A549 (cell line): ENCODE measurements at regions not wholly inside any gene's neighbourhood (a gene's known extent, or its start where the extent isn't known, plus 50 kb on each side); places are given as distances from the start of the nearest gene placed in this dataset.

Experiments used
- ATAC-seq, 2 experiments: fragments of 200-7000 bp in 1 of 2; fragments of >200 bp in 1 of 2; cut with Nextera tagmentation in 1 of 2; cut with Tn5 transposase in 1 of 2; 3 replicates each; pipeline versions ENCODE4 v1.8.0 to v1.9.1; 2018 to 2020; ENCODE audit warnings: mild to moderate bottlenecking in 1 of 2, moderate library complexity in 1 of 2
- CTCF ChIA-PET: fragments of 300-600 bp; sonication (Branson Sonifier 250); formaldehyde crosslinking; extraction: SDS; loops from one replicate; lab custom pipeline; 2021; ENCODE audit warnings: antibody characterized with exemption, inconsistent platforms; lab: Yijun Ruan, JAX
- POLR2A ChIA-PET: fragments of 350-600 bp; formaldehyde crosslinking; extraction: SDS; loops from one replicate; lab custom pipeline; 2021; ENCODE audit warnings: antibody characterized with exemption, inconsistent platforms; lab: Yijun Ruan, JAX
- DNase-seq, 2 experiments: peaks; one replicate each; pipeline versions ENCODE4 v3.0.0 to v3.0.0-alpha.2; 2011 to 2016; ENCODE audit warnings: low read depth in 1 of 2, low spot score in 1 of 2
- FAIRE-seq: peaks from 2 replicates; lab custom pipeline; 2011; peaks lifted over from hg19 to GRCh38; lab: Jason Lieb, UNC
- H3K27ac ChIP-seq, 2 experiments: fragments of >200 bp; sonication (Bioruptor Twin); formaldehyde crosslinking; 3 replicates each; pipeline ENCODE4 v1.5.1; 2016 to 2017
- H3K4me1 ChIP-seq: fragments of >200 bp; sonication (Bioruptor Twin); formaldehyde crosslinking; 3 replicates; pipeline ENCODE4 v1.6.1; 2016
- H3K4me2 ChIP-seq: fragments of >200 bp; sonication (Bioruptor Twin); formaldehyde crosslinking; 3 replicates; pipeline ENCODE4 v1.6.1; 2016
- H3K4me3 ChIP-seq: fragments of >200 bp; sonication (Bioruptor Twin); formaldehyde crosslinking; 3 replicates; pipeline ENCODE4 v1.5.1; 2016
- H3K9me3 ChIP-seq: fragments of >200 bp; sonication (Bioruptor Twin); formaldehyde crosslinking; 3 replicates; pipeline ENCODE4 v1.6.1; 2016
- CBX2 ChIP-seq: fragments of 200-600 bp; sonication (generic); IDR thresholded peaks from 2 replicates; pipeline ENCODE4 v1.6.1; 2016; ENCODE audit warnings: low read depth, mild to moderate bottlenecking, borderline replicate concordance
- EHF ChIP-seq: fragments of 250-450 bp; sonication (Bioruptor Pico); IDR thresholded peaks from 2 replicates; pipeline ENCODE4 v1.5.0; 2020; ENCODE audit warnings: mild to moderate bottlenecking
- EP300 ChIP-seq, 2 experiments: fragments of >200 bp; sonication (Bioruptor Twin); formaldehyde crosslinking; IDR thresholded peaks; 2 replicates in 1 of 2; 3 replicates in 1 of 2; pipeline ENCODE4 v1.6.1; 2016 to 2017
- HDAC2 ChIP-seq: fragments of 200-600 bp; sonication (generic); IDR thresholded peaks from 2 replicates; pipeline ENCODE4 v1.6.1; 2016
- HOXA7 ChIP-seq: fragments of 250-450 bp; sonication (Bioruptor Pico); IDR thresholded peaks from 2 replicates; pipeline ENCODE4 v1.5.0; 2020; ENCODE audit warnings: mild to moderate bottlenecking, moderate library complexity
- HOXB13 ChIP-seq: fragments of 250-450 bp; sonication (Bioruptor Pico); IDR thresholded peaks from 2 replicates; pipeline ENCODE4 v1.5.0; 2020; ENCODE audit warnings: low read depth, mild to moderate bottlenecking, moderate library complexity
- HOXB5 ChIP-seq: fragments of 250-450 bp; sonication (Bioruptor Pico); IDR thresholded peaks from 2 replicates; pipeline ENCODE4 v1.5.0; 2020; ENCODE audit warnings: mild to moderate bottlenecking, moderate library complexity
- KDM1A ChIP-seq: fragments of 200-600 bp; sonication (generic); IDR thresholded peaks from 2 replicates; pipeline ENCODE4 v1.6.1; 2016; ENCODE audit warnings: low read depth, mild to moderate bottlenecking
- KDM5A ChIP-seq: fragments of 200-600 bp; sonication (generic); IDR thresholded peaks from 2 replicates; pipeline ENCODE4 v1.6.1; 2016; ENCODE audit warnings: antibody characterized with exemption, mild to moderate bottlenecking
- MAZ ChIP-seq: fragments of 150-350 bp; IDR thresholded peaks from 2 replicates; pipeline ENCODE4 v1.6.1; 2014; ENCODE audit warnings: antibody characterized with exemption, low read depth, low read length, borderline replicate concordance
- MYC ChIP-seq: IDR thresholded peaks from 2 replicates; pipeline ENCODE4 v1.6.1; 2012; ENCODE audit warnings: mild to moderate bottlenecking, inconsistent platforms, low read length, improper control_type of control experiment, borderline replicate concordance
- PHF8 ChIP-seq: fragments of 200-600 bp; sonication (generic); IDR thresholded peaks from 2 replicates; pipeline ENCODE4 v1.6.1; 2016; ENCODE audit warnings: low read depth, mild to moderate bottlenecking, antibody characterized with exemption, moderate library complexity, borderline replicate concordance
- SMC3 ChIP-seq: fragments of >200 bp; sonication (Bioruptor Twin); formaldehyde crosslinking; IDR thresholded peaks from 3 replicates; pipeline ENCODE4 v1.6.1; 2018; ENCODE audit warnings: inconsistent platforms
- ZSCAN20 ChIP-seq: fragments of 250-450 bp; sonication (Bioruptor Pico); IDR thresholded peaks from 2 replicates; pipeline ENCODE4 v1.8.0; 2022; ENCODE audit warnings: mild to moderate bottlenecking, moderate library complexity
- WGBS: methylation state at CpG from one replicate; pipeline ENCODE4 v1.1.6; 2017; ENCODE audit errors: missing lambda C conversion rate; 5-methylcytosine and 5-hydroxymethylcytosine counted together
- TF ChIP-seq, protein P1 (sequence below): IDR thresholded peaks from 2 replicates; pipeline ENCODE4 v1.6.1; 2012; ENCODE audit warnings: low read depth, borderline replicate concordance
- TF ChIP-seq, protein P2 (sequence below): fragments of 250-450 bp; sonication (Bioruptor Pico); IDR thresholded peaks from 2 replicates; pipeline ENCODE4 v1.5.0; 2020; ENCODE audit warnings: low read depth, mild to moderate bottlenecking, moderate library complexity
- TF ChIP-seq, protein P3 (sequence below): fragments of 250-450 bp; sonication (Bioruptor Pico); IDR thresholded peaks from 2 replicates; pipeline ENCODE4 v1.5.0; 2021; ENCODE audit warnings: mild to moderate bottlenecking, moderate library complexity, borderline replicate concordance
- TF ChIP-seq, protein P4 (sequence below): fragments of 150-350 bp; IDR thresholded peaks from 2 replicates; pipeline ENCODE4 v1.6.1; 2014; ENCODE audit warnings: low read depth, mild to moderate bottlenecking, low read length
- TF ChIP-seq, protein P5 (sequence below): fragments of 200-600 bp; sonication (generic); IDR thresholded peaks from 2 replicates; pipeline ENCODE4 v1.6.1; 2016; ENCODE audit warnings: antibody characterized with exemption, mild to moderate bottlenecking, moderate library complexity
- TF ChIP-seq, protein P6 (sequence below): IDR thresholded peaks from 2 replicates; pipeline ENCODE4 v1.6.1; 2012

DNA sequence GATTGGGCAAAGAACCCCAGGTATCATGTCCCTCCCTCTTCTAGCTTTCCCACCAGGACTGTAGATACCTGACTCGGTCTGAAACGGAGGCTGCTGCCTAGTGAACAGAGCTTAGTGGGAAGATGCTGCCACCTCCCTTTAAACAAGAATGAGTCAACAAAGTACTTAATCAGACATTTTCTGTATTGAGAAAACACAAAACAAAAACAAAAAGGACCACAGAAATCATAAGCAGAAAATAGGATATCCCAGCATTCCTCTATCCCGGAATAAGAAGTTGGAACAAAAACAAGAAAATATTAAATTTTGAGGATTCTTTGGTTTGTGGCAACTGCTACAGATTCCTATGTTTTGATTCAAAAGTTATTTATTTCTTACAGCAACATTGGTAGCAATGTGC is 51.7 kb upstream of the COL8A1 start:
- DNase-seq (no peak), FAIRE-seq (no peak), ATAC-seq (no peak)
- Histone ChIP-seq H3K4me2 (no peak overlapping the region), H3K9me3 (no peaks in the 10 kb centered on the region), H3K4me1 (no peaks in the 10 kb centered on the region), H3K27ac (no peak overlapping the region), H3K4me3 (no peak overlapping the region)
- TF ChIP-seq, protein P1, sequence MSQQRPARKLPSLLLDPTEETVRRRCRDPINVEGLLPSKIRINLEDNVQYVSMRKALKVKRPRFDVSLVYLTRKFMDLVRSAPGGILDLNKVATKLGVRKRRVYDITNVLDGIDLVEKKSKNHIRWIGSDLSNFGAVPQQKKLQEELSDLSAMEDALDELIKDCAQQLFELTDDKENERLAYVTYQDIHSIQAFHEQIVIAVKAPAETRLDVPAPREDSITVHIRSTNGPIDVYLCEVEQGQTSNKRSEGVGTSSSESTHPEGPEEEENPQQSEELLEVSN, result no peak
- TF ChIP-seq KDM5A (no peak), EHF (CRISPR knock-in tag) (no peak), SMC3 (no peak), MYC (no peak), ZSCAN20 (CRISPR knock-in tag) (no peak), MAZ (no peak), KDM1A (no peak), PHF8 (no peak), EP300 (IDR thresholded peaks at IDR 0.05) (no peak), HOXB5 (CRISPR knock-in tag) (no peak), HDAC2 (no peak), HOXA7 (CRISPR knock-in tag) (no peak), HOXB13 (CRISPR knock-in tag) (no peak)
- TF ChIP-seq, protein P2, sequence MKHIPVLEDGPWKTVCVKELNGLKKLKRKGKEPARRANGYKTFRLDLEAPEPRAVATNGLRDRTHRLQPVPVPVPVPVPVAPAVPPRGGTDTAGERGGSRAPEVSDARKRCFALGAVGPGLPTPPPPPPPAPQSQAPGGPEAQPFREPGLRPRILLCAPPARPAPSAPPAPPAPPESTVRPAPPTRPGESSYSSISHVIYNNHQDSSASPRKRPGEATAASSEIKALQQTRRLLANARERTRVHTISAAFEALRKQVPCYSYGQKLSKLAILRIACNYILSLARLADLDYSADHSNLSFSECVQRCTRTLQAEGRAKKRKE, result no peak
- TF ChIP-seq, protein P3, sequence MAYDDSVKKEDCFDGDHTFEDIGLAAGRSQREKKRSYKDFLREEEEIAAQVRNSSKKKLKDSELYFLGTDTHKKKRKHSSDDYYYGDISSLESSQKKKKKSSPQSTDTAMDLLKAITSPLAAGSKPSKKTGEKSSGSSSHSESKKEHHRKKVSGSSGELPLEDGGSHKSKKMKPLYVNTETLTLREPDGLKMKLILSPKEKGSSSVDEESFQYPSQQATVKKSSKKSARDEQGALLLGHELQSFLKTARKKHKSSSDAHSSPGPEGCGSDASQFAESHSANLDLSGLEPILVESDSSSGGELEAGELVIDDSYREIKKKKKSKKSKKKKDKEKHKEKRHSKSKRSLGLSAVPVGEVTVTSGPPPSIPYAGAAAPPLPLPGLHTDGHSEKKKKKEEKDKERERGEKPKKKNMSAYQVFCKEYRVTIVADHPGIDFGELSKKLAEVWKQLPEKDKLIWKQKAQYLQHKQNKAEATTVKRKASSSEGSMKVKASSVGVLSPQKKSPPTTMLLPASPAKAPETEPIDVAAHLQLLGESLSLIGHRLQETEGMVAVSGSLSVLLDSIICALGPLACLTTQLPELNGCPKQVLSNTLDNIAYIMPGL (CRISPR knock-in tag), result no peak
- TF ChIP-seq, protein P4, sequence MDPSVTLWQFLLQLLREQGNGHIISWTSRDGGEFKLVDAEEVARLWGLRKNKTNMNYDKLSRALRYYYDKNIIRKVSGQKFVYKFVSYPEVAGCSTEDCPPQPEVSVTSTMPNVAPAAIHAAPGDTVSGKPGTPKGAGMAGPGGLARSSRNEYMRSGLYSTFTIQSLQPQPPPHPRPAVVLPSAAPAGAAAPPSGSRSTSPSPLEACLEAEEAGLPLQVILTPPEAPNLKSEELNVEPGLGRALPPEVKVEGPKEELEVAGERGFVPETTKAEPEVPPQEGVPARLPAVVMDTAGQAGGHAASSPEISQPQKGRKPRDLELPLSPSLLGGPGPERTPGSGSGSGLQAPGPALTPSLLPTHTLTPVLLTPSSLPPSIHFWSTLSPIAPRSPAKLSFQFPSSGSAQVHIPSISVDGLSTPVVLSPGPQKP, result no peak
- TF ChIP-seq, protein P5, sequence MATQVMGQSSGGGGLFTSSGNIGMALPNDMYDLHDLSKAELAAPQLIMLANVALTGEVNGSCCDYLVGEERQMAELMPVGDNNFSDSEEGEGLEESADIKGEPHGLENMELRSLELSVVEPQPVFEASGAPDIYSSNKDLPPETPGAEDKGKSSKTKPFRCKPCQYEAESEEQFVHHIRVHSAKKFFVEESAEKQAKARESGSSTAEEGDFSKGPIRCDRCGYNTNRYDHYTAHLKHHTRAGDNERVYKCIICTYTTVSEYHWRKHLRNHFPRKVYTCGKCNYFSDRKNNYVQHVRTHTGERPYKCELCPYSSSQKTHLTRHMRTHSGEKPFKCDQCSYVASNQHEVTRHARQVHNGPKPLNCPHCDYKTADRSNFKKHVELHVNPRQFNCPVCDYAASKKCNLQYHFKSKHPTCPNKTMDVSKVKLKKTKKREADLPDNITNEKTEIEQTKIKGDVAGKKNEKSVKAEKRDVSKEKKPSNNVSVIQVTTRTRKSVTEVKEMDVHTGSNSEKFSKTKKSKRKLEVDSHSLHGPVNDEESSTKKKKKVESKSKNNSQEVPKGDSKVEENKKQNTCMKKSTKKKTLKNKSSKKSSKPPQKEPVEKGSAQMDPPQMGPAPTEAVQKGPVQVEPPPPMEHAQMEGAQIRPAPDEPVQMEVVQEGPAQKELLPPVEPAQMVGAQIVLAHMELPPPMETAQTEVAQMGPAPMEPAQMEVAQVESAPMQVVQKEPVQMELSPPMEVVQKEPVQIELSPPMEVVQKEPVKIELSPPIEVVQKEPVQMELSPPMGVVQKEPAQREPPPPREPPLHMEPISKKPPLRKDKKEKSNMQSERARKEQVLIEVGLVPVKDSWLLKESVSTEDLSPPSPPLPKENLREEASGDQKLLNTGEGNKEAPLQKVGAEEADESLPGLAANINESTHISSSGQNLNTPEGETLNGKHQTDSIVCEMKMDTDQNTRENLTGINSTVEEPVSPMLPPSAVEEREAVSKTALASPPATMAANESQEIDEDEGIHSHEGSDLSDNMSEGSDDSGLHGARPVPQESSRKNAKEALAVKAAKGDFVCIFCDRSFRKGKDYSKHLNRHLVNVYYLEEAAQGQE, result no peak
- ChIA-PET POLR2A (no interaction called here), CTCF (no interaction called here)
- WGBS, result 23% methylated on average over 3 of the region's 3 CpGs

DNA sequence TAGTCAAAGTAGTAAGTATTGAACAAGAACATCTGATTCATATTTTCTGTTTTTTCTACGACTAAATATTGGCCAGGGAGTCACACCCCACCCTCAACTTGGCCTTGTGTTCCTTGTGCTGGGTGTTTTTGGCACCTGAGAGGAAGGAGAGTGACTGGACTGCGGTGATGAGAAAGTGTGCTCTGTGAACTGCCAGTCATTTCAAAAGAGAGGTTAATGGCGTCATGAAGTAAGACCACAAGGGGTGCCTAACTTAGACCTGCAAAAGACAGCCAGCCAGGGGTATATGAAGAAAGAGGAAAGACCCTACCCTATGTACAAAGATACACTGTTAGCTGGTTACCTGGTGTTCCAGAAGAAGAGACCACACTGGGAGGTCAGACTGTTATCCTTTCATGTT is 58.4 kb upstream of the COL8A1 start:
- DNase-seq (no peak), ATAC-seq (no peak), FAIRE-seq (no peak)
- no peak for TF ChIP-seq CBX2
- TF ChIP-seq, protein P1, result no peak
- TF ChIP-seq, protein P6, sequence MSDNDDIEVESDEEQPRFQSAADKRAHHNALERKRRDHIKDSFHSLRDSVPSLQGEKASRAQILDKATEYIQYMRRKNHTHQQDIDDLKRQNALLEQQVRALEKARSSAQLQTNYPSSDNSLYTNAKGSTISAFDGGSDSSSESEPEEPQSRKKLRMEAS, result no peak
- POLR2A ChIA-PET, result no interaction called here
- no peaks in the 10 kb centered on the region for H3K4me1 ChIP-seq
- H3K4me3 ChIP-seq, result no peak overlapping the region
- CTCF ChIA-PET, result no interaction called here
- 13% methylated on average over 3 of the region's 3 CpGs for WGBS
- no peak overlapping the region for H3K4me2 ChIP-seq
- no peaks in the 10 kb centered on the region for H3K9me3 ChIP-seq
- H3K27ac ChIP-seq, result no peak overlapping the region
